HL-60/S4 treated with phorbol 12-myristate 13-acetate at 8.2 ng/mL for 4 days and 3 days (cell line): ENCODE measurements at regions not wholly inside any gene's neighbourhood (a gene's known extent, or its start where the extent isn't known, plus 50 kb on each side); places are given as distances from the start of the nearest gene placed in this dataset.

ENCODE experiments used
- in situ Hi-C: fragments of 300-500 bp; cut with MboI; formaldehyde crosslinking; loops from 2 replicates; pipeline ENCODE4 v1.15.0; 2022; ENCODE audit warnings: low sequenced_read_pairs

GRCh38 chr12:111201495-111202236, 167.2 kb downstream of the PHETA1 start:
- in situ Hi-C loops, result no loop called here

- in situ Hi-C loops, result no loop called here
Observed at GRCh38 chr12:111201036-111201435, 167.9 kb downstream of the PHETA1 start.

- in situ Hi-C loops, result no loop called here
Observed at GRCh38 chr12:111197376-111197944, 171.4 kb downstream of the PHETA1 start.

DNA sequence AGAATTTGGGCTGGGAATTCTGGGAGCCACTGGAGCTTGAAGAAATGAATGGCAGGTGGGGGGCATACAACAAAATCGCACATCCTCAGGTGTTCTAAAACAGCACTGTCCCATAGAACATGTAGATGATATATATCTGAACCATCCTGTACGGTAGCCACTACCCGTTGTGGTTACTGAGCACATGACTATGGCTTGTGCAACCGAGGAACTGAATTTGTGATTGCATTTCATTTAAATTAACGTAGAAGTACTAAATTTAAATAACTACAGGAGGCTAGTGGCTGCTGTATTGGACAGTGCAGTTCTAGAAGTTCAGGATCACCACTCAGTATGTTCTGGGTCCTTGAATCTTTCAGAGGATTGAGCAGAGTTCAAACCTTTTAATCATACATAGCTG, 172.4 kb downstream of the PHETA1 start:
- in situ Hi-C loops, result no loop called here

DNA sequence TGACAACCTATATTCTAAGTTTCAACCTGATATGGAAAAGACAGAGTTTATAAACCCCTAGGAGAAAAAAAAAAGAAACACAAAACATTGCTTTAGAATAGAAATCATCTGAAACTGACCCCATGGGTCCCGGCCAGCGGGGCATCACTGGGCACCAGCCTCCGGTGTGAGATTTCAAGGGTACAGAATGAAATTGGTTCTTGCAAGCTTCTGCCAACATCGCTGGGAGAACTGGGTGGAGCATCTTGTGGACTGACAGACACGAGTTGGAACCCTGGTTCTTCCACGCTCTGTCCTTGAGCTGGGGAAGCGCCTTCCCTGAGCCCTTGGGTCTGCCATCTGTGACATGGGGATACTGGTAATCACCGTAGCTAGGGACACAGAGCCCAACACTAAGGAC, 173.6 kb downstream of the PHETA1 start:
- in situ Hi-C loops, result no loop called here

GRCh38 chr12:111194703-111195051, 174.2 kb downstream of the PHETA1 start:
- in situ Hi-C loops, result no loop called here

- in situ Hi-C loops, result no loop called here
Observed at GRCh38 chr12:111193977-111194702, 174.8 kb downstream of the PHETA1 start.

DNA sequence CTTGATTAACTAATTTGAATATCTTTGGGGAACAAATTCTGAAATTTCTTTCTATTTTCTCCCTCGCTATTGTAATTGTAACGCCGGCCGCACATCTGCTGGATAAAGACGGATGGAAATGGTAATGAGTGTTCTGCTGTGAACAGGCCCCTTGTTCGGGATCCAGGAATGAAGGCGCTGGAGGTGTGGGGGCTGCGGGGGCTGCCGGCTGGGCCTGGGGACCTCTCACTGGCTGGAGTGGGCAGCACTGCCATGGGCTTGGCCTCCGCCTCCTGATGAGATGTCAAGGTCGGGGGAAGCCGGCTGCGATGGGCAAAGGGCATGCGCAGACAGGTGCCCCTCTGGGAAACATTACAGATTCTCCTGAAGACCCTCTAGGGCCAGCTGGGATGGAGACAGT, 175.4 kb downstream of the PHETA1 start:
- in situ Hi-C loops, result no loop called here

- in situ Hi-C loops, result no loop called here
Observed at GRCh38 chr12:111193067-111193466, 175.8 kb downstream of the PHETA1 start.

- in situ Hi-C loops, result no loop called here
Observed at GRCh38 chr12:111192647-111193046, 176.2 kb downstream of the PHETA1 start.

DNA sequence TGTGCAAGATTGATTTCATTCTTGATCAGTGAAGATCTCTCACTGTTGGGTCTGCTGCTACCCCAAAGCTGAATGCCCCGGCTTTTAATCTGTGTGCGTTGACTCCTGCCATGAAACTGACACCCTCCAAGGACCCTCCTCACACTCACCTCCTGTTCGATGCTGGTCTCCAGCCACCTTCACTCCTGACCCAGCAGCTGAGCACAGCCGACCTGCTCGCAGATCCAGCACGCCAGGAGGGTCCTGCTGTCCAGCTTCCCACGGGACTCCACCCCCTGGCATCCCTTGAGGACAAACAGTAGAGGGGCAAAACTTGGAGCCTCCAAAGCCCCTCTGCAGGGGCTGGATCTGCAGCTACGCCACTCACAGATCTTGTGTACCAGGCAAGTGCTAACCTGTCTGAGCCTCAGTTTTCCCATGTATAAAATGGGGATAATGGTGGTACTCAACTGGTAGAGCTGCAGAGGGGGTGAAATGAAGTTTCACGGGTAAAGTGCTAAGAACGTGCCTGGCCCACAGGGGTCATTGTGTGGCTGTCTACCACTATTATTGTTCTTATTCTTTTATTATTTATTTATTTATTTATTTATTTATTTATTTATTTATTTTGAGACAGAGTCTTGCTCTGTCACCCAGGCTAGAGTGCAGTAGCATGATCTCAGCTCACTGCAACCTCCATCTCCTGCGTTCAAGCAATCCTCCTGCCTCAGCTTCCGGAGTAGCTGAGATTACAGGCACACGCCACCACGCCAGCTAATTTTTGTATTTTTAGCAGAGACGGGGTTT, 178.0 kb downstream of the PHETA1 start:
- in situ Hi-C loops, result no loop called here

DNA sequence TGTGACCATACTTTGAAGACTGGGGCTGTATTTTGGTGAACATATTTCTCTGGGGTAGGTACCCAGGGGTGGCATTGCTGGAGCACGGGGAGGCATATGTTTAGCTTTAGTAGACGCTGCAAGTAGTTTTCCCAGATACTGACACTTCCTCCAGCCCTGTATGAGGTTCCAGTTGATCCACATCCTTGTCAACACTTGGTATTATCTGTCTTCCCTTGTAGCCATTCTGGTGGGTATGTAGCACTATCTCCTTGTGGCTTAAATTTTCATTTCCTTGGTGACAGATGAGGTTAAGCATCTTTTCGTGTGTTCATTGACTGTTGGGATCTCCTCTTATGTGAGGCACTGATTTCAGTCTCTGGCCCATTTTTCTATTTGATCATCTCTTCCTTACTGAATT, 179.1 kb downstream of the PHETA1 start:
- in situ Hi-C loops, result no loop called here

DNA sequence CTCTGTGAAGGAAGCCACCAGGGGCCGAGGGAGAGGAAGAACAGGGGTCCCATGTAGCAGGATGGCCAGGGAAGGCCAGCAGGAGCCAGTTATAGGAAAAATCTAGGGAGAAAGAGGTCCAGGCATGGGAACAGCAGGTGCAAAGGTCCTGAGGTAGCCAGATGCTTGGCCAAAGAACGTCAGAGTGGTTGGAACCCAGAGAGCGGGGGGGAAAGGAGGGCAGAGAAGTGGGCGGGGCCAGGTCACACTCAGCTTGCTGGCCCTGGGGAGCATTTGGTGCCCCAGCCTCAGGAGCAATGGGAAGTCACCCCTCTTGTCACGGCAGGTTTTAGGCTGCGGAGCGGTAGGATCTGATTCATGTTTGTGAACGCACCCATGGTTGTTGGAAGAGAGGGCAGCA, 180.5 kb downstream of the PHETA1 start:
- in situ Hi-C loops, result no loop called here

DNA sequence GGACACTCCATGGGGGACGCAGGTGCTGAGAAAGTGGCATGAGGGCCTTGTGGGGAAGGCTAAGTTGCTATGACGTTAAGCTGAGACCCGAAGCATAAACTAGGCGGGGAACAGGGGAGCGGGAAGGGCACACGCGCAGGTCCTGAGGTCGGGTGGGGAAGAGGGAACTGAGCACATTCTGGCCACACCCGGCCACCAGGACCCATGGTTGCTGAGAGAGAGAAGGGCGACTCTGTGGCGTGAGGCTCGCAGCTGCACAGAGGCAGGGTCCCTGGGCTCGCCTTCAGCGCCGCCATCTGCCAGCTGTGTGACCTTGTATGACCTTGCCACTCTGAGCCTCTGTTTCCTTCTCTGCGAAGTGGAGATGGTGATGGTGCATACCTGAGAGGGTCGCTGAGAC, 182.5 kb downstream of the PHETA1 start:
- in situ Hi-C loops, result no loop called here

GRCh38 chr12:111185889-111186227, 183.0 kb downstream of the PHETA1 start:
- in situ Hi-C loops, result no loop called here

DNA sequence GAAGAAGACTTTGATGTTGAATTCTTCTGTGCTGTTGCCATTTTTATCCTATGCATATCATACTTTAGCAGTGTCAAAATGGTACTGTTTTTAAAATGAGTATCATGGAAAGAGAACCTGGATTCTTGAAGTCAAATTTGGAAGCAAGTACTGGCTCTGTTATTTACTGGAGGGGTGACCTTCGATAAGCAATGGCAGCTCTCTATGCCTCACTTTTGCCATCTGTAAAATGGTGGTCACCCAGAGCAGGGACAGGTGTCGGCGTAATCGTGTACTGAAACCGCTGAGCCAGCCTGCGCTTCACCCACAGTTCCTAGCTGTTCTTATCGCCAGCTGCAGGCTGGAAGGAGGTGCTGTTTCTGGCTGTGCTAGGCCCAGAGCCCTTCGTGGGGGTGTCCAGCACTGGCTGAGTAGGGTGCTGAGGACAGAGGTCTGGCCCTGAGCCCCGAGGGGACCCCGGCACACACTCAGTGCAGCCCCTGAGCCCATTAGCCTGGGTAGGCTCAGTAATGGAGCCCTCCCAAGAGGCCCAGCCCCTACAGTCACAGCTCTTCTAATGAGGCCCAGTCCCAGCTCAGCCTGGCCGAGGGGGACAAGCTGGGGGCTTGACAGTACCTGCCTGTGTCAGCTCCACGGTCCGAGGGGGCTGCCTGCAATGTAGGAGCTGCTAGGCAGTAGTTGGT, 183.5 kb downstream of the PHETA1 start:
- in situ Hi-C loops, result no loop called here

DNA sequence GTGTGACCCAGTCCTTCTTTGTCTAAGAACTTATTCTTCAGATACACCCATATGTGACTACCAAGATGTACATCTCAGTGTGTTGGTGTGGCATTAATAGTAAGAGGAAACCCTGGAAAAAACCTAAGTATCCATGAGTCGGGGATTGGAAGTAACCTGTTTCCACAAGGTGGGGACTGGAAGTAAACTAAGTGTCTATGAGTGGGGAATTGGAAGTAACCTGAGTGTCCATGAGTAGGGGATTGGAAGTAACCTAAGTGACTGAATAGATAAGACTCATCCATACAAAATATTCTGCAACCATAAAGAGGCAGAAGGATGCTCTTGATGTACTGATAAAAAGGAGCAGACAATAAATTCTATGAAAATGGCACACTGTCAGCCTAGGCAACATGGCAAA, 184.7 kb downstream of the PHETA1 start:
- in situ Hi-C loops, result no loop called here

GRCh38 chr12:111183094-111183493, 185.8 kb downstream of the PHETA1 start:
- in situ Hi-C loops, result no loop called here

DNA sequence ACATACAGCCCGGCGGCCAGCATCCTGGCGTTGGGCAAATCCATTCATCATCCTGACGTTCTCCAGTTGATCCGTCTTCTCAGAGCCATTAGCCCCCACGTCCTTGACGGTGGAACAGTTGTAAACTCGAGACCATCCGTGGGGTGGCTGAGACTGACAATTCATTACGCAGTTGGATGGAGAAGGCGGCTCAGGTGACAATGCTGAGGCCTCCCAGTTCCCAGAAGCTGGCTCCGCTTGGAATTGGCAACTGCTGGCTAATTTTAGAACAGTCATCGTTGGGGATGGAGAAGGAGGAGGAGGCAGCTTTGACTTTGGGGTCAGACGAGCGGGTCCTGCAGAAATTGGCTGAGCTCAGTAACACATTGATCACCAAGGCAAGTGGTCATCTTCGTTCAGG, 186.5 kb downstream of the PHETA1 start:
- in situ Hi-C loops, result no loop called here

DNA sequence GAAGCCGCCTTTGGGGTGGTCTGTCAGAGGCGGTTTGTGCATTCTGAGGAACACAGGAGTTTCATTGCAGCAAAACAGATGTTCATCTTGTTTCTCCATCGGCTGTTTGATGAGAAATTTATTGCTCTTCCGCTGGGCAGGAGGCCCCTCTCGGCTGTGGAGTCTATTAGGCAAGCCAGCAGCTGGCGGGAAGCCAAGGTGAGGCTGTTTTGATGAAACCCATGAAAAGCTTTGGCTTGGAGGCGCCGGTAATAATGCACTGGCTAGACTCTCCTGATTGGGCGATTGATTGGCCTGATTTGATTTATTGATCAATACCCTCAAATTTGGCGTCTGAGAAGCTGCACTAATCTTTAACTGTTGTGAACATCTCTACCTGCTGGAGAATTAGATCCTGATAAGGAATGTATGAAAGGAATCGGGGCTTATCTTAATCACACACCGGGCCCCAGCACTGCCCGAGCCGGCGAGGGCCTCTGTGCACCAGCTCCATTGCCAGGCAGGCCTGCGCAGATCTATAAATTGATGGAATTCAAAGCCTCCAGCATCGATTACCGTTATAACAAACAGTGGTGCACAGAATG, 187.7 kb downstream of the PHETA1 start:
- in situ Hi-C loops, result no loop called here
